ENCODE measurements at regions not wholly inside any gene's neighbourhood (a gene's known extent, or its start where the extent isn't known, plus 50 kb on each side); places are given as distances from the start of the nearest gene placed in this dataset.

- ChIA-PET CTCF (no interaction called here), POLR2A (no interaction called here)
- H3K4me3 ChIP-seq (ENCODE audit: low read depth, low read length), result no peak overlapping the region
- TF ChIP-seq CTCF (IDR thresholded peaks at IDR 0.05; ENCODE audit: insufficient read depth, low read length, missing control alignments), result no peak
- DNase-seq (ENCODE audit: low read depth, low spot score), result no peak
Observed at GRCh38 chrX:42070866-42071265, 147.5 kb upstream of the CASK start.

GRCh38 chrX:42054256-42054655 lies 130.9 kb upstream of the CASK start:
- TF ChIP-seq CTCF (IDR thresholded peaks at IDR 0.05; ENCODE audit: insufficient read depth, low read length, missing control alignments), result no peak
- no peak for DNase-seq (ENCODE audit: low read depth, low spot score)
- ChIA-PET POLR2A (no interaction called here), CTCF (no interaction called here)
- no peak overlapping the region for H3K4me3 ChIP-seq (ENCODE audit: low read depth, low read length)

GRCh38 chrX:42050345-42050744 lies 127.0 kb upstream of the CASK start:
- no peak for DNase-seq (ENCODE audit: low read depth, low spot score)
- CTCF ChIA-PET, result no interaction called here
- H3K4me3 ChIP-seq (ENCODE audit: low read depth, low read length), result no peak overlapping the region
- TF ChIP-seq CTCF (IDR thresholded peaks at IDR 0.05; ENCODE audit: insufficient read depth, low read length, missing control alignments), result no peak
- POLR2A ChIA-PET, result no interaction called here

GRCh38 chrX:42047886-42048285 lies 124.5 kb upstream of the CASK start:
- no peak for DNase-seq (ENCODE audit: low read depth, low spot score)
- ChIA-PET CTCF (no interaction called here), POLR2A (no interaction called here)
- no peak for TF ChIP-seq CTCF (IDR thresholded peaks at IDR 0.05; ENCODE audit: insufficient read depth, low read length, missing control alignments)
- no peak overlapping the region for H3K4me3 ChIP-seq (ENCODE audit: low read depth, low read length)

GRCh38 chrX:42028109-42028508 lies 104.8 kb upstream of the CASK start:
- TF ChIP-seq CTCF (IDR thresholded peaks at IDR 0.05; ENCODE audit: insufficient read depth, low read length, missing control alignments), result no peak
- CTCF ChIA-PET, result no interaction called here
- no peak overlapping the region for H3K4me3 ChIP-seq (ENCODE audit: low read depth, low read length)
- POLR2A ChIA-PET, result no interaction called here
- no peak for DNase-seq (ENCODE audit: low read depth, low spot score)

- POLR2A ChIA-PET, result no interaction called here
Observed at GRCh38 chrX:42027367-42028000, 104.1 kb upstream of the CASK start.

More at GRCh38 chrX:42027367-42028000, 104.1 kb upstream of the CASK start:
- H3K4me3 ChIP-seq (ENCODE audit: low read depth, low read length), result no peak overlapping the region
- TF ChIP-seq CTCF (IDR thresholded peaks at IDR 0.05; ENCODE audit: insufficient read depth, low read length, missing control alignments), result no peak
- no peak for DNase-seq (ENCODE audit: low read depth, low spot score)
- CTCF ChIA-PET, result no interaction called here
